PFSK-1 (cell line): ENCODE measurements at regions not wholly inside any gene's neighbourhood (a gene's known extent, or its start where the extent isn't known, plus 50 kb on each side); places are given as distances from the start of the nearest gene placed in this dataset.

Experiments
- FOXP2 ChIP-seq: optimal IDR thresholded peaks from 2 replicates; pipeline ENCODE3; 2011; ENCODE audit warnings: borderline replicate concordance, control low read depth, inconsistent platforms; ENCODE audit not compliant: insufficient read depth; ENCODE audit errors: extremely low read length, extremely low read depth
- POLR2AphosphoS5 ChIP-seq: IDR thresholded peaks from 2 replicates; pipeline ENCODE4 v1.6.1; 2012; ENCODE audit warnings: low read depth, mild to moderate bottlenecking, control low read depth, low read length, moderate library complexity
- SIN3A ChIP-seq: IDR thresholded peaks from 2 replicates; pipeline ENCODE4 v1.6.1; 2012; ENCODE audit warnings: mild to moderate bottlenecking, low read length, moderate library complexity, borderline replicate concordance; ENCODE audit not compliant: insufficient read depth
- TAF1 ChIP-seq: IDR thresholded peaks from 2 replicates; pipeline ENCODE4 v1.6.1; 2012; ENCODE audit warnings: low read length, control low read depth, borderline replicate concordance; ENCODE audit not compliant: insufficient read depth
- TF ChIP-seq, protein P1 (sequence below), 2 experiments: IDR thresholded peaks; 2 replicates each; pipeline versions ENCODE4 v1.6.1 to v1.8.0; 2011 to 2012; ENCODE audit warnings: low read depth in 2 of 2, low read length in 2 of 2, control low read depth in 1 of 2, inconsistent platforms in 1 of 2, mild to moderate bottlenecking in 1 of 2, moderate library complexity in 1 of 2; ENCODE audit not compliant: insufficient read depth in 1 of 2

DNA sequence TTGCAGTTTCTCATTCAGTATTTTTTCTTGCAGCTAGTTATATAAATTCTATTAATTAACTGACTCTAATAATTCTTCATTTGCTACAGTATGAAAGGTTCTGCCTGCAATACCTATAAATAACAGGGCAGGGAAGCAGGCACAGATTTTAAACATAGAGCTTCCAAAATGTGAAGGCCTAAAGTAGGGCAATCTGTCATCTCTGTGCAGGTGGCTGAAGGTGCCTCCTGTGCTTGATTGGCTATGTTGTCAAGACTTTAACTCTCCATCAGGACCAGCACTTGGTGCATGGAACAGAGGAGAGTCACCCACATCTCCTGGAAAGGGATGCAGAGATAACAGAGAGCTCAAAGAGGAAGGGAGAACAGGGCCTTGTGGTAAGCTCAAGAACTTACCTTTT lies 75.2 kb upstream of the TSPAN5 start:
- TF ChIP-seq TAF1 = no peak

DNA sequence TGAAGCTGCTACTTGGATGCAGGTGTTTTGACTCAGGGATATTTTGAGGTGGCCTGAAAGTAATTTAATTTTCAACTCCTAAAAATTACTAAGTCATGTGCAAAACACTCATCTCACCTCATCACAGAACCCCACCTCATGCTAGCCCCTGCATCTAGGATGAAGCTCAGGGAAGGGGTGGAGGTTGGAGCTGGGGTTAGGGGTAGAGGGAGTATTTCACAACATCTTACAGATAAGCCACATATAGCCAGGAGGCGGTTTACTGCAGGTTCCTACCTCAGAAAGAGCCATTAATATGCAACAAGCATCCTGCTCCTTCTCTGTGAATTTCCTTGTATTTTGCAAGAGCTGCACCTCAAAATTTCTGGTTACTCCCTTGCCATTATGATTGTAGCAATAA lies 70.5 kb upstream of the TSPAN5 start:
- TF ChIP-seq, protein P1, sequence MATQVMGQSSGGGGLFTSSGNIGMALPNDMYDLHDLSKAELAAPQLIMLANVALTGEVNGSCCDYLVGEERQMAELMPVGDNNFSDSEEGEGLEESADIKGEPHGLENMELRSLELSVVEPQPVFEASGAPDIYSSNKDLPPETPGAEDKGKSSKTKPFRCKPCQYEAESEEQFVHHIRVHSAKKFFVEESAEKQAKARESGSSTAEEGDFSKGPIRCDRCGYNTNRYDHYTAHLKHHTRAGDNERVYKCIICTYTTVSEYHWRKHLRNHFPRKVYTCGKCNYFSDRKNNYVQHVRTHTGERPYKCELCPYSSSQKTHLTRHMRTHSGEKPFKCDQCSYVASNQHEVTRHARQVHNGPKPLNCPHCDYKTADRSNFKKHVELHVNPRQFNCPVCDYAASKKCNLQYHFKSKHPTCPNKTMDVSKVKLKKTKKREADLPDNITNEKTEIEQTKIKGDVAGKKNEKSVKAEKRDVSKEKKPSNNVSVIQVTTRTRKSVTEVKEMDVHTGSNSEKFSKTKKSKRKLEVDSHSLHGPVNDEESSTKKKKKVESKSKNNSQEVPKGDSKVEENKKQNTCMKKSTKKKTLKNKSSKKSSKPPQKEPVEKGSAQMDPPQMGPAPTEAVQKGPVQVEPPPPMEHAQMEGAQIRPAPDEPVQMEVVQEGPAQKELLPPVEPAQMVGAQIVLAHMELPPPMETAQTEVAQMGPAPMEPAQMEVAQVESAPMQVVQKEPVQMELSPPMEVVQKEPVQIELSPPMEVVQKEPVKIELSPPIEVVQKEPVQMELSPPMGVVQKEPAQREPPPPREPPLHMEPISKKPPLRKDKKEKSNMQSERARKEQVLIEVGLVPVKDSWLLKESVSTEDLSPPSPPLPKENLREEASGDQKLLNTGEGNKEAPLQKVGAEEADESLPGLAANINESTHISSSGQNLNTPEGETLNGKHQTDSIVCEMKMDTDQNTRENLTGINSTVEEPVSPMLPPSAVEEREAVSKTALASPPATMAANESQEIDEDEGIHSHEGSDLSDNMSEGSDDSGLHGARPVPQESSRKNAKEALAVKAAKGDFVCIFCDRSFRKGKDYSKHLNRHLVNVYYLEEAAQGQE (IDR thresholded peaks at IDR 0.05; ENCODE audit: insufficient read depth in 1 of 2, low read depth in 2 of 2, low read length in 2 of 2) = no peak
- TF ChIP-seq POLR2AphosphoS5 = no peak
- no peak for TF ChIP-seq FOXP2
- no peak for TF ChIP-seq TAF1
- TF ChIP-seq SIN3A = no peak

GRCh38 chr4:98728433-98728832 lies 70.0 kb upstream of the TSPAN5 start:
- TF ChIP-seq, protein P1 (IDR thresholded peaks at IDR 0.05; ENCODE audit: insufficient read depth in 1 of 2, low read depth in 2 of 2, low read length in 2 of 2) = peak in 1 of 2 experiments; percentile 45; a peak in 1 of 4 replicates
- TF ChIP-seq POLR2AphosphoS5 = no peak

GRCh38 chr4:98722000-98722399 lies 63.6 kb upstream of the TSPAN5 start:
- TF ChIP-seq, protein P1 (IDR thresholded peaks at IDR 0.05; ENCODE audit: insufficient read depth in 1 of 2, low read depth in 2 of 2, low read length in 2 of 2) = no peak
- no peak for TF ChIP-seq TAF1
- TF ChIP-seq FOXP2 = no peak
- no peak for TF ChIP-seq POLR2AphosphoS5
- no peak for TF ChIP-seq SIN3A

- TF ChIP-seq, protein P1 (IDR thresholded peaks at IDR 0.05; ENCODE audit: insufficient read depth in 1 of 2, low read depth in 2 of 2, low read length in 2 of 2) = no peak
- TF ChIP-seq TAF1 = no peak
- TF ChIP-seq FOXP2 = no peak
- TF ChIP-seq SIN3A = no peak
- TF ChIP-seq POLR2AphosphoS5 = no peak
Measured at GRCh38 chr4:98720871-98721480, 62.6 kb upstream of the TSPAN5 start.
